Dermis microvascular lymphatic vessel endothelial cell (primary cell): ENCODE measurements at regions not wholly inside any gene's neighbourhood (a gene's known extent, or its start where the extent isn't known, plus 50 kb on each side); places are given as distances from the start of the nearest gene placed in this dataset.
"Not testable (repeated sequence)": the region's sequence is repeated elsewhere in the genome, so short reads cannot be mapped to it uniquely, and the experiment has no call there.

ENCODE experiments used
- DNase-seq, 2 donors: peaks; one replicate each; pipeline versions ENCODE4 v3.0.0 to v3.0.0-alpha.2; 2010; ENCODE audit warnings: low read depth in 2 of 2

GRCh38 chr2:153307223-153307622, 171.3 kb downstream of the RPRM start:
- no peak for DNase-seq

GRCh38 chr2:153299809-153300208, 178.8 kb downstream of the RPRM start:
- DNase-seq: no peak

GRCh38 chr2:153299217-153299616, 179.3 kb downstream of the RPRM start:
- no peak for DNase-seq

GRCh38 chr2:153294199-153294786, 184.3 kb downstream of the RPRM start:
- no peak for DNase-seq

GRCh38 chr2:153291718-153292117, 186.8 kb downstream of the RPRM start:
- no peak for DNase-seq

- no peak for DNase-seq
Observed at GRCh38 chr2:153287109-153287801, 191.3 kb downstream of the RPRM start.

- DNase-seq: no peak
Observed at GRCh38 chr2:153268941-153269461, 209.6 kb downstream of the RPRM start.

- DNase-seq: not testable (repeated sequence)
Observed at GRCh38 chr2:153256876-153257275, 221.7 kb downstream of the RPRM start.

GRCh38 chr2:153246636-153247035, 231.9 kb downstream of the RPRM start:
- DNase-seq: not testable (repeated sequence)

GRCh38 chr2:153235516-153235915, 243.0 kb downstream of the RPRM start:
- DNase-seq: no peak

- DNase-seq: no peak
Observed at GRCh38 chr2:153232464-153232863, 246.1 kb downstream of the RPRM start.

- no peak for DNase-seq
Observed at GRCh38 chr2:153230977-153231376, 247.6 kb downstream of the RPRM start.

- DNase-seq: no peak
Observed at GRCh38 chr2:153228904-153229303, 249.7 kb downstream of the RPRM start.

GRCh38 chr2:153227981-153228380, 250.6 kb downstream of the RPRM start:
- no peak for DNase-seq

GRCh38 chr2:153222231-153223165, 256.1 kb downstream of the RPRM start:
- no peak for DNase-seq

- DNase-seq: no peak
Observed at GRCh38 chr2:153221506-153221905, 257.1 kb downstream of the RPRM start.

- no peak for DNase-seq
Observed at GRCh38 chr2:153221087-153221486, 257.5 kb downstream of the RPRM start.

GRCh38 chr2:153218851-153219250, 259.7 kb downstream of the RPRM start:
- no peak for DNase-seq

GRCh38 chr2:153214337-153214736, 264.2 kb downstream of the RPRM start:
- no peak for DNase-seq

GRCh38 chr2:153213022-153213421, 265.5 kb downstream of the RPRM start:
- DNase-seq: no peak

GRCh38 chr2:153197402-153198386, 280.9 kb downstream of the RPRM start:
- no peak for DNase-seq
